ENCODE measurements at regions not wholly inside any gene's neighbourhood (a gene's known extent, or its start where the extent isn't known, plus 50 kb on each side); places are given as distances from the start of the nearest gene placed in this dataset.

DNA sequence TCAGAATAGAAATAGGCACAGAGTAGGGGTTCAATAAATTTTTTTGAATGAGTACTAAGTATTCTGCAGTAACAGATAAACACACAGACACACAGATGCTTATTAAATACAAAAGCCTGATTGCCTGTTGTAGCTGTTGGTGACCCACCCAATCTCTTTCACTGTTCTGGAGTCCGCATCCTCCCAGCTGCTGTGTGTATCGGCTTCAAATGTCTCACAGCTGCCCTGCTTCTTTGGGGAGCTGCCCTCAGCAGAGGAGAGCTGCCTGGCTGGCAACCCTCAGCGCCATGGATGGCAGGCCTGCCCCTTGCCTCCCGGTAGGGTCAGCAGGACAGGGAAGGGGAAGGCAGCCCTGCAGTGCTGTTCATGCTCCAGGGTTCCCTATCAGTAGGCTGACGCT is 50.5 kb upstream of the PRNP start (continued):
- no peak for TF ChIP-seq CTBP2 (IDR thresholded peaks at IDR 0.05; ENCODE audit: borderline replicate concordance, insufficient read depth, insufficient read length, low read length)

Data from H1 (cell line).